GM23248 (cell line): ENCODE measurements at regions not wholly inside any gene's neighbourhood (a gene's known extent, or its start where the extent isn't known, plus 50 kb on each side); places are given as distances from the start of the nearest gene placed in this dataset.
"Not testable (repeated sequence)": the region's sequence is repeated elsewhere in the genome, so short reads cannot be mapped to it uniquely, and the experiment has no call there.

ENCODE experiments used
- DNase-seq: peaks from one replicate; pipeline ENCODE4 v3.0.0-alpha.2; 2015
- H2AFZ ChIP-seq: fragments of 200-600 bp; sonication (generic); 2 replicates; pipeline ENCODE4 v1.6.1; 2016; ENCODE audit warnings: antibody characterized with exemption
- H3F3A ChIP-seq: fragments of 200-600 bp; sonication (generic); 2 replicates; pipeline ENCODE4 v1.6.1; 2016; ENCODE audit warnings: mild to moderate bottlenecking, antibody characterized with exemption, mixed run types; ENCODE audit not compliant: insufficient read depth
- H3K27ac ChIP-seq: fragments of 200-600 bp; sonication (generic); 2 replicates; pipeline ENCODE4 v1.5.1; 2016; ENCODE audit warnings: mild to moderate bottlenecking
- H3K27me3 ChIP-seq: fragments of 200-600 bp; sonication (generic); replicated peaks from 2 replicates; pipeline ENCODE4 v1.6.1; 2016; ENCODE audit warnings: mild to moderate bottlenecking; ENCODE audit not compliant: insufficient read depth
- H3K36me3 ChIP-seq: fragments of 200-600 bp; sonication (generic); 2 replicates; pipeline ENCODE4 v1.6.1; 2016; ENCODE audit warnings: low read depth, mild to moderate bottlenecking
- H3K4me1 ChIP-seq: fragments of 200-600 bp; sonication (generic); 2 replicates; pipeline ENCODE4 v1.6.1; 2016; ENCODE audit warnings: mild to moderate bottlenecking; ENCODE audit not compliant: insufficient read depth
- H3K4me2 ChIP-seq: fragments of 200-600 bp; sonication (generic); one replicate; pipeline ENCODE4 v1.6.1; 2016; ENCODE audit warnings: mild to moderate bottlenecking; ENCODE audit not compliant: unreplicated experiment
- H3K4me3 ChIP-seq: fragments of 200-600 bp; sonication (generic); 2 replicates; pipeline ENCODE4 v1.5.1; 2016; ENCODE audit warnings: mild to moderate bottlenecking
- H3K79me2 ChIP-seq: fragments of 200-600 bp; sonication (generic); 2 replicates; pipeline ENCODE4 v1.6.1; 2016; ENCODE audit warnings: mild to moderate bottlenecking; ENCODE audit not compliant: insufficient read depth
- H3K9ac ChIP-seq: fragments of 200-600 bp; sonication (generic); 2 replicates; pipeline ENCODE4 v1.6.1; 2016; ENCODE audit warnings: mild to moderate bottlenecking
- H3K9me2 ChIP-seq: fragments of 200-600 bp; sonication (generic); 2 replicates; pipeline ENCODE4 v1.6.1; 2016; ENCODE audit warnings: mixed run types, mild to moderate bottlenecking, moderate library complexity; ENCODE audit not compliant: insufficient read depth
- H3K9me3 ChIP-seq: fragments of 200-600 bp; sonication (generic); one replicate; pipeline ENCODE4 v1.6.1; 2017; ENCODE audit warnings: low read depth
- H4K20me1 ChIP-seq: fragments of 200-600 bp; sonication (generic); 2 replicates; pipeline ENCODE4 v1.6.0; 2016; ENCODE audit not compliant: insufficient read depth
- EZH2 ChIP-seq: fragments of 200-600 bp; sonication (generic); IDR thresholded peaks from 2 replicates; pipeline ENCODE4 v1.6.1; 2018; ENCODE audit warnings: antibody characterized with exemption, mild to moderate bottlenecking; ENCODE audit not compliant: insufficient read depth, poor library complexity, severe bottlenecking
- EZH2phosphoT487 ChIP-seq: fragments of 200-600 bp; sonication (generic); IDR thresholded peaks from 2 replicates; pipeline ENCODE4 v1.6.1; 2018; ENCODE audit warnings: antibody characterized with exemption, moderate library complexity, mild to moderate bottlenecking, low read depth; ENCODE audit not compliant: insufficient read depth
- WGBS, 2 experiments: methylation state at CpG; one replicate each; pipeline ENCODE4 v1.1.6; 2015 to 2017; ENCODE audit warnings: low lambda C conversion rate in 2 of 2, low coverage in 1 of 2; ENCODE audit errors: missing lambda C conversion rate in 2 of 2; 5-methylcytosine and 5-hydroxymethylcytosine counted together
- in situ Hi-C: fragments of 300-500 bp; cut with MboI; formaldehyde crosslinking; loops from 2 replicates; pipeline ENCODE4 v1.15.0; 2020

DNA sequence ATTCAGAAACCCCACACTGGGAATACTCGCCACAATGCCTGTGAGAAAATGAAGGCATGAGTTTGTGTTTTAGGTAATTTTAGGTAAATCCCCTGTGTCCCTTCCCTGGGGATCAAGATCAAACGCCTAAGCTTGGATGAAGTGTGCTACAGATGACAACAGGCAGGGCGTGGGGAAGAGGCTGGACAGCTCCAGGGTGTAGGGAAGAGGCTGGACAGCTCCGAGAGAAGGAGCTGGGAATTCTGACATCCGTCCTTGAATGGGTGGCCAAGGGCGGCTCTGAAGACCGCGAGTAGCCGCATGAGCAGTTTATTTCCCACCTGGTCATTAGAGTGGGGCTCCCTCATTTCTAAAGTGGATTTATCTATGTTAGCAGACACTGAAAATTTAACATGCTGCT lies 109.7 kb downstream of the RAMP3 start:
- peak; percentile 23 for DNase-seq
- H3K4me3 ChIP-seq, result no peak overlapping the region
- H3K4me1 ChIP-seq, result no peaks in the 10 kb centered on the region
- WGBS, 2 experiments, result 46 to 48% methylated on average over 9 of the region's 9 CpGs
- H3K79me2 ChIP-seq, result no peaks in the 10 kb centered on the region
- no peaks in the 10 kb centered on the region for H4K20me1 ChIP-seq
- no peaks in the 10 kb centered on the region for H3F3A ChIP-seq
- H3K27ac ChIP-seq, result no peak overlapping the region
- no peaks in the 10 kb centered on the region for H3K36me3 ChIP-seq
- no peak overlapping the region for H3K9ac ChIP-seq
- TF ChIP-seq EZH2 (no peak), EZH2phosphoT487 (no peak)
- in situ Hi-C loops, result loop anchor here (10.0 kb wide), 1 partner anchor 62 kb away; no protein-coding TSS in a partner anchor
- H3K27me3 ChIP-seq, result peaks cover 10% of the 10 kb centered on the region
- H2AFZ ChIP-seq, result no peak overlapping the region
- H3K4me2 ChIP-seq, result no peak overlapping the region
- no peaks in the 10 kb centered on the region for H3K9me3 ChIP-seq
- H3K9me2 ChIP-seq, result no peaks in the 10 kb centered on the region

GRCh38 chr7:45268013-45268412 lies 110.4 kb downstream of the RAMP3 start:
- H3F3A ChIP-seq, result no peaks in the 10 kb centered on the region
- H3K9ac ChIP-seq, result no peak overlapping the region
- no peaks in the 10 kb centered on the region for H3K9me3 ChIP-seq
- in situ Hi-C loops, result loop anchor here (10.0 kb wide), 1 partner anchor 63 kb away; no protein-coding TSS in a partner anchor
- no peak overlapping the region for H3K4me2 ChIP-seq
- H2AFZ ChIP-seq, result no peak overlapping the region
- no peak overlapping the region for H3K4me3 ChIP-seq
- peaks cover 15% of the 10 kb centered on the region for H3K27me3 ChIP-seq
- H3K9me2 ChIP-seq, result no peaks in the 10 kb centered on the region
- DNase-seq, result no peak
- 21 to 27% methylated on average over 3 of the region's 3 CpGs for WGBS, 2 experiments
- no peaks in the 10 kb centered on the region for H4K20me1 ChIP-seq
- H3K27ac ChIP-seq, result no peak overlapping the region
- TF ChIP-seq EZH2phosphoT487 (no peak), EZH2 (no peak)
- H3K4me1 ChIP-seq, result no peaks in the 10 kb centered on the region
- no peaks in the 10 kb centered on the region for H3K79me2 ChIP-seq
- no peaks in the 10 kb centered on the region for H3K36me3 ChIP-seq

DNA sequence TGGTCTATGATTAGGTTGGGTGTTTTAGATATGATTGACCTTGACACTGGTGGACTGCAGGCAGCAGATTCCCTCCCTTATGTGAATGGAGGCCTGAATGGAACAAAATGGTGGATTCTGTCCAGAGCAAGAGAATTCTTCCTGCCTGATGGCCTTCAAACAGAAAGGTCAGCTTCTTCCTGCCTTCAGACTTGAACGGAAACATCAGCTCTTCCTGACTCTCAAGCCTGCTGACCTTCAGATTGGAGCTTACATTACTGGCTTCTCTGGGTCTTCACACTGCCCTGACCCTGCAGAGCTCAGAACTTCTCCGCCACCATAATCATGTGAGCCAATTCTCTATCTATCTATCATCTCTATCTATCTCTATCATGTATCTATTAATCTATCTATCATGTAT lies 111.6 kb downstream of the RAMP3 start:
- DNase-seq, result no peak
- H2AFZ ChIP-seq, result no peak overlapping the region
- H3K27me3 ChIP-seq, result peaks cover 10% of the 10 kb centered on the region
- 41 to 42% methylated on average over 2 of the region's 2 CpGs for WGBS, 2 experiments
- H4K20me1 ChIP-seq, result no peaks in the 10 kb centered on the region
- H3K9me3 ChIP-seq, result no peaks in the 10 kb centered on the region
- no peak overlapping the region for H3K4me2 ChIP-seq
- no peak overlapping the region for H3K9ac ChIP-seq
- no peaks in the 10 kb centered on the region for H3K36me3 ChIP-seq
- H3K4me3 ChIP-seq, result no peak overlapping the region
- H3K9me2 ChIP-seq, result no peaks in the 10 kb centered on the region
- H3K4me1 ChIP-seq, result no peaks in the 10 kb centered on the region
- in situ Hi-C loops, result loop anchor here (10.0 kb wide), 1 partner anchor 64 kb away; no protein-coding TSS in a partner anchor
- TF ChIP-seq EZH2phosphoT487 (no peak), EZH2 (no peak)
- no peaks in the 10 kb centered on the region for H3K79me2 ChIP-seq
- no peak overlapping the region for H3K27ac ChIP-seq
- H3F3A ChIP-seq, result no peaks in the 10 kb centered on the region

DNA sequence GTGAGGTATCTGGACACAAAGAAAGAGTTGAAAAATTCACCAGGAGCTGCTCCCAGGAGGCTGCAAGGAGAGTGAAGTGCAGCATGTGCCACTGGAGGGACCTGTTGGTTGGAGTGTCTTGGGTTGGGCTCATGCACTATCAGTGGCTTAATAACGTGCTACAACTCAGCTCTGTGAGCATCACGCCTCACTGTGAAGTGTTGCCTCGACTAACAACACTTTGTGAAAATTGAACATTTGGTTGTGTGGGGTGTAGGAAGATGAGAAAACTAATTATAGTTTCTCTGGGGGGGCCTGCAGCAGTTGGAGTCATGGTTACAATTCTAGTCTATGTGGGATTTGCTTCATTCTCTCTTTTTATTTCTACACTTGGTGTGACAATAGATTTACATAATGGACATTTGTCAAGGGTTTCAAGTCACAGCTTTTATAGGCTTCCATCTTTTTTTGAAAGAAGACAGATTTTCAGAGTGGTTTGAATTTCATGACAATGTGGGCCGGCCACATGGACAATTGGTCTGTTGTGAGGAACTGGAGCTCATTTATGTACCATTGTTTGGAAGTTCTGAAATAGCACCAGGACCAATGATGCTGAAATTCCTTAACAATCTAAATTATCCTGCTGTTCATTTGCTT lies 121.3 kb downstream of the RAMP3 start:
- no peaks in the 10 kb centered on the region for H3F3A ChIP-seq
- H3K4me1 ChIP-seq, result no peaks in the 10 kb centered on the region
- DNase-seq, result no peak
- no peak for TF ChIP-seq EZH2phosphoT487
- no peak for TF ChIP-seq EZH2
- H3K4me3 ChIP-seq, result no peak overlapping the region
- H3K36me3 ChIP-seq, result no peaks in the 10 kb centered on the region
- H3K79me2 ChIP-seq, result no peaks in the 10 kb centered on the region
- H4K20me1 ChIP-seq, result no peaks in the 10 kb centered on the region
- 25 to 29% methylated on average over 4 of the region's 4 CpGs for WGBS, 2 experiments
- H3K27ac ChIP-seq, result no peak overlapping the region
- no peaks in the 10 kb centered on the region for H3K9me3 ChIP-seq
- no peaks in the 10 kb centered on the region for H3K9me2 ChIP-seq
- in situ Hi-C loops, result no loop called here
- H3K4me2 ChIP-seq, result no peak overlapping the region
- H2AFZ ChIP-seq, result no peak overlapping the region
- peaks cover 11% of the 10 kb centered on the region for H3K27me3 ChIP-seq
- no peak overlapping the region for H3K9ac ChIP-seq

- in situ Hi-C loops, H3K4me2 ChIP-seq, H4K20me1 ChIP-seq, H3K9me3 ChIP-seq, H3K27me3 ChIP-seq, H2AFZ ChIP-seq, H3F3A ChIP-seq, H3K79me2 ChIP-seq, H3K36me3 ChIP-seq, H3K4me1 ChIP-seq, H3K4me3 ChIP-seq, H3K9me2 ChIP-seq, H3K27ac ChIP-seq, H3K9ac ChIP-seq, DNase-seq: not testable (repeated sequence)
Observed at GRCh38 chr7:45289611-45290010, 132.0 kb downstream of the RAMP3 start.
